ENCODE measurements at regions not wholly inside any gene's neighbourhood (a gene's known extent, or its start where the extent isn't known, plus 50 kb on each side); places are given as distances from the start of the nearest gene placed in this dataset.

- Histone ChIP-seq H2AFZ (ENCODE audit: low read length) (no peak overlapping the region), H3K9me3 (ENCODE audit: control insufficient read depth, insufficient read depth, low read depth, low read length) (no peaks in the 10 kb centered on the region), H3K79me2 (ENCODE audit: control insufficient read depth, insufficient read depth, low read length) (no peaks in the 10 kb centered on the region), H3K36me3 (ENCODE audit: control insufficient read depth, insufficient read depth, low read length) (no peaks in the 10 kb centered on the region), H3K4me1 (ENCODE audit: control insufficient read depth, extremely low read depth, insufficient read depth, low read length) (no peaks in the 10 kb centered on the region), H3K9ac (ENCODE audit: insufficient read depth, low read length) (no peak overlapping the region), H3K27ac (ENCODE audit: insufficient read depth, low read length) (no peak overlapping the region), H3K4me3 (replicated peaks in 1 of 4; ENCODE audit: control extremely low read depth in 1 of 4, insufficient read depth in 1 of 4, low read depth in 3 of 4, low read length in 4 of 4) (peak overlapping the region in 1 of 4 experiments; percentile 34), H3K4me2 (ENCODE audit: extremely low read depth, insufficient read depth, low read length) (no peak overlapping the region), H4K20me1 (ENCODE audit: control insufficient read depth, extremely low read depth, insufficient read depth, low read length) (no peaks in the 10 kb centered on the region), H3K27me3 (ENCODE audit: control insufficient read depth, insufficient read depth, low read length) (no peaks in the 10 kb centered on the region)
- peak in 1 of 2 donors; percentile 15 for DNase-seq (ENCODE audit: low read depth in 2 of 2)
- no peak for TF ChIP-seq EZH2 (IDR thresholded peaks at IDR 0.05; ENCODE audit: low read length, missing control alignments)
- TF ChIP-seq, protein P1, sequence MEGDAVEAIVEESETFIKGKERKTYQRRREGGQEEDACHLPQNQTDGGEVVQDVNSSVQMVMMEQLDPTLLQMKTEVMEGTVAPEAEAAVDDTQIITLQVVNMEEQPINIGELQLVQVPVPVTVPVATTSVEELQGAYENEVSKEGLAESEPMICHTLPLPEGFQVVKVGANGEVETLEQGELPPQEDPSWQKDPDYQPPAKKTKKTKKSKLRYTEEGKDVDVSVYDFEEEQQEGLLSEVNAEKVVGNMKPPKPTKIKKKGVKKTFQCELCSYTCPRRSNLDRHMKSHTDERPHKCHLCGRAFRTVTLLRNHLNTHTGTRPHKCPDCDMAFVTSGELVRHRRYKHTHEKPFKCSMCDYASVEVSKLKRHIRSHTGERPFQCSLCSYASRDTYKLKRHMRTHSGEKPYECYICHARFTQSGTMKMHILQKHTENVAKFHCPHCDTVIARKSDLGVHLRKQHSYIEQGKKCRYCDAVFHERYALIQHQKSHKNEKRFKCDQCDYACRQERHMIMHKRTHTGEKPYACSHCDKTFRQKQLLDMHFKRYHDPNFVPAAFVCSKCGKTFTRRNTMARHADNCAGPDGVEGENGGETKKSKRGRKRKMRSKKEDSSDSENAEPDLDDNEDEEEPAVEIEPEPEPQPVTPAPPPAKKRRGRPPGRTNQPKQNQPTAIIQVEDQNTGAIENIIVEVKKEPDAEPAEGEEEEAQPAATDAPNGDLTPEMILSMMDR (conservative IDR thresholded peaks at IDR 0.05 in 1 of 2, IDR thresholded peaks at IDR 0.05 in 1 of 2; ENCODE audit: low read depth in 1 of 2, low read length in 2 of 2) = no peak
Observed at GRCh38 chr4:44916411-44916810, 190.1 kb upstream of the GNPDA2 start.

- H3K9me3 ChIP-seq (ENCODE audit: control insufficient read depth, insufficient read depth, low read depth, low read length) = no peaks in the 10 kb centered on the region
- no peak overlapping the region for H3K4me3 ChIP-seq (replicated peaks in 1 of 4; ENCODE audit: control extremely low read depth in 1 of 4, insufficient read depth in 1 of 4, low read depth in 3 of 4, low read length in 4 of 4)
- H3K4me2 ChIP-seq (ENCODE audit: extremely low read depth, insufficient read depth, low read length) = no peak overlapping the region
- no peak overlapping the region for H2AFZ ChIP-seq (ENCODE audit: low read length)
- no peaks in the 10 kb centered on the region for H3K4me1 ChIP-seq (ENCODE audit: control insufficient read depth, extremely low read depth, insufficient read depth, low read length)
- H3K36me3 ChIP-seq (ENCODE audit: control insufficient read depth, insufficient read depth, low read length) = no peaks in the 10 kb centered on the region
- H3K9ac ChIP-seq (ENCODE audit: insufficient read depth, low read length) = no peak overlapping the region
- H3K27ac ChIP-seq (ENCODE audit: insufficient read depth, low read length) = no peak overlapping the region
- TF ChIP-seq, protein P1 (conservative IDR thresholded peaks at IDR 0.05 in 1 of 2, IDR thresholded peaks at IDR 0.05 in 1 of 2; ENCODE audit: low read depth in 1 of 2, low read length in 2 of 2) = no peak
- no peak for TF ChIP-seq EZH2 (IDR thresholded peaks at IDR 0.05; ENCODE audit: low read length, missing control alignments)
- H4K20me1 ChIP-seq (ENCODE audit: control insufficient read depth, extremely low read depth, insufficient read depth, low read length) = no peaks in the 10 kb centered on the region
- H3K79me2 ChIP-seq (ENCODE audit: control insufficient read depth, insufficient read depth, low read length) = no peaks in the 10 kb centered on the region
- no peak for DNase-seq (ENCODE audit: low read depth in 2 of 2)
- no peaks in the 10 kb centered on the region for H3K27me3 ChIP-seq (ENCODE audit: control insufficient read depth, insufficient read depth, low read length)
Observed at GRCh38 chr4:44914748-44915147, 188.4 kb upstream of the GNPDA2 start.

- no peak overlapping the region for H3K4me3 ChIP-seq (replicated peaks in 1 of 4; ENCODE audit: control extremely low read depth in 1 of 4, insufficient read depth in 1 of 4, low read depth in 3 of 4, low read length in 4 of 4)
Observed at GRCh38 chr4:44914223-44914622, 187.9 kb upstream of the GNPDA2 start.

More at GRCh38 chr4:44914223-44914622, 187.9 kb upstream of the GNPDA2 start:
- no peaks in the 10 kb centered on the region for H3K27me3 ChIP-seq (ENCODE audit: control insufficient read depth, insufficient read depth, low read length)
- no peak for DNase-seq (ENCODE audit: low read depth in 2 of 2)
- H4K20me1 ChIP-seq (ENCODE audit: control insufficient read depth, extremely low read depth, insufficient read depth, low read length) = no peaks in the 10 kb centered on the region
- no peaks in the 10 kb centered on the region for H3K79me2 ChIP-seq (ENCODE audit: control insufficient read depth, insufficient read depth, low read length)
- no peak overlapping the region for H3K27ac ChIP-seq (ENCODE audit: insufficient read depth, low read length)
- H2AFZ ChIP-seq (ENCODE audit: low read length) = no peak overlapping the region
- no peak for TF ChIP-seq EZH2 (IDR thresholded peaks at IDR 0.05; ENCODE audit: low read length, missing control alignments)
- TF ChIP-seq, protein P1 (conservative IDR thresholded peaks at IDR 0.05 in 1 of 2, IDR thresholded peaks at IDR 0.05 in 1 of 2; ENCODE audit: low read depth in 1 of 2, low read length in 2 of 2) = no peak
- H3K36me3 ChIP-seq (ENCODE audit: control insufficient read depth, insufficient read depth, low read length) = no peaks in the 10 kb centered on the region
- H3K9ac ChIP-seq (ENCODE audit: insufficient read depth, low read length) = no peak overlapping the region
- no peaks in the 10 kb centered on the region for H3K9me3 ChIP-seq (ENCODE audit: control insufficient read depth, insufficient read depth, low read depth, low read length)
- H3K4me2 ChIP-seq (ENCODE audit: extremely low read depth, insufficient read depth, low read length) = no peak overlapping the region
- no peaks in the 10 kb centered on the region for H3K4me1 ChIP-seq (ENCODE audit: control insufficient read depth, extremely low read depth, insufficient read depth, low read length)

All from fibroblast of lung (primary cell).